H1 (cell line): ENCODE measurements at regions not wholly inside any gene's neighbourhood (a gene's known extent, or its start where the extent isn't known, plus 50 kb on each side); places are given as distances from the start of the nearest gene placed in this dataset.

Experiments used
- CTCF ChIA-PET: fragments of 300-600 bp; sonication (Branson Sonifier 250); formaldehyde crosslinking; loops from one replicate; lab custom pipeline; 2021; ENCODE audit not compliant: partially characterized antibody; lab: Charles Lee
- POLR2A ChIA-PET: fragments of 300-600 bp; sonication (Branson Sonifier 250); formaldehyde crosslinking; loops from one replicate; lab custom pipeline; 2021; ENCODE audit warnings: inconsistent platforms; ENCODE audit not compliant: partially characterized antibody; lab: Charles Lee
- DNase-seq, 2 experiments: peaks; one replicate each; pipeline versions ENCODE4 v3.0.0 to v3.0.0-alpha.2; 2010 to 2022; ENCODE audit warnings: low spot score in 2 of 2, low read depth in 1 of 2, mixed read lengths in 1 of 2
- FAIRE-seq: peaks from 2 replicates; lab custom pipeline; 2011; peaks lifted over from hg19 to GRCh38; lab: Jason Lieb, UNC
- H2AFZ ChIP-seq: 2 replicates; pipeline ENCODE4 v1.8.1; 2012; ENCODE audit warnings: low read length, inconsistent platforms
- H2AK5ac ChIP-seq: 2 replicates; pipeline ENCODE4 v1.6.1; 2013; ENCODE audit warnings: low read depth, low read length
- H2BK120ac ChIP-seq: replicated peaks from 2 replicates; pipeline ENCODE3; 2013; ENCODE audit warnings: low read depth, low read length, inconsistent platforms
- H2BK12ac ChIP-seq: 2 replicates; pipeline ENCODE4 v1.6.1; 2013; ENCODE audit warnings: low read depth, low read length
- H2BK15ac ChIP-seq: 2 replicates; pipeline ENCODE4 v1.6.1; 2013; ENCODE audit warnings: low read length
- H2BK20ac ChIP-seq: 2 replicates; pipeline ENCODE4 v1.6.1; 2013; ENCODE audit warnings: low read length
- H2BK5ac ChIP-seq: 2 replicates; pipeline ENCODE4 v1.6.1; 2013; ENCODE audit warnings: low read depth, low read length
- H3K14ac ChIP-seq: 2 replicates; pipeline ENCODE4 v1.6.1; 2013; ENCODE audit warnings: inconsistent platforms; ENCODE audit not compliant: insufficient read length
- H3K18ac ChIP-seq: 2 replicates; pipeline ENCODE4 v1.6.1; 2013; ENCODE audit warnings: low read length; ENCODE audit errors: extremely low read depth
- H3K23ac ChIP-seq: 2 replicates; pipeline ENCODE4 v1.6.1; 2013; ENCODE audit warnings: inconsistent platforms; ENCODE audit not compliant: insufficient read length
- H3K23me2 ChIP-seq: 2 replicates; pipeline ENCODE4 v1.6.1; 2013; ENCODE audit warnings: low read depth, low read length
- H3K27ac ChIP-seq: 2 replicates; pipeline ENCODE4 v1.6.1; 2011; ENCODE audit warnings: low read depth, low read length, inconsistent platforms
- H3K27me3 ChIP-seq, 4 experiments: replicated peaks in 1 of 4; 1 replicate in 1 of 4; 2 replicates in 3 of 4; pipeline versions ENCODE4 v1.6.1 to v1.8.1; 2011 to 2013; ENCODE audit warnings: low read length in 3 of 4, mild to moderate bottlenecking in 3 of 4, inconsistent platforms in 2 of 4, mixed read lengths in 2 of 4, moderate library complexity in 1 of 4; ENCODE audit not compliant: control insufficient read depth in 3 of 4, insufficient read depth in 3 of 4; ENCODE audit errors: extremely low read depth in 1 of 4
- H3K36me3 ChIP-seq, 4 experiments: 2 replicates each; pipeline versions ENCODE4 v1.6.1 to v1.8.1; 2011 to 2013; ENCODE audit warnings: mild to moderate bottlenecking in 4 of 4, low read length in 3 of 4, moderate library complexity in 2 of 4, control low read depth in 1 of 4, inconsistent platforms in 1 of 4; ENCODE audit not compliant: insufficient read depth in 4 of 4, control insufficient read depth in 2 of 4
- H3K4ac ChIP-seq: replicated peaks from 2 replicates; pipeline ENCODE3; 2013; ENCODE audit warnings: low read length, low read depth, mixed read lengths, inconsistent platforms; ENCODE audit not compliant: insufficient read length
- H3K4me1 ChIP-seq, 4 experiments: replicated peaks in 1 of 4; 1 replicate in 1 of 4; 2 replicates in 3 of 4; pipeline versions ENCODE4 v1.6.1 to v1.8.1; 2011 to 2013; ENCODE audit warnings: low read length in 3 of 4, inconsistent platforms in 2 of 4, mixed read lengths in 1 of 4; ENCODE audit not compliant: insufficient read depth in 4 of 4, control insufficient read depth in 3 of 4
- H3K4me2 ChIP-seq, 2 experiments: 2 replicates each; pipeline versions ENCODE4 v1.6.1 to v1.8.1; 2011 to 2013; ENCODE audit warnings: low read depth in 2 of 2, low read length in 2 of 2, control low read depth in 1 of 2, inconsistent platforms in 1 of 2, mild to moderate bottlenecking in 1 of 2; ENCODE audit not compliant: insufficient read depth in 1 of 2
- H3K4me3 ChIP-seq, 4 experiments: fragments of 200-600, 300-600 bp in 1 of 4; sonication (generic), shearing (Covaris generic), sonication (Bioruptor Twin) in 1 of 4; 2 replicates each; pipeline versions ENCODE4 v1.5.1 to v1.8.1; 2011 to 2016; ENCODE audit warnings: low read length in 4 of 4, low read depth in 3 of 4, control low read depth in 2 of 4, inconsistent platforms in 2 of 4, mild to moderate bottlenecking in 2 of 4, mixed read lengths in 1 of 4, moderate library complexity in 1 of 4; ENCODE audit not compliant: insufficient read depth in 2 of 4; ENCODE audit errors: extremely low read depth in 1 of 4
- H3K56ac ChIP-seq: replicated peaks from 2 replicates; pipeline ENCODE3; 2013; ENCODE audit warnings: low read depth, mild to moderate bottlenecking, mixed read lengths, low read length, inconsistent platforms; ENCODE audit not compliant: insufficient read length
- H3K79me1 ChIP-seq: 2 replicates; pipeline ENCODE4 v1.6.1; 2013; ENCODE audit warnings: low read depth, low read length, control low read depth
- H3K79me2 ChIP-seq, 2 experiments: 2 replicates each; pipeline versions ENCODE4 v1.6.1 to v1.8.1; 2012 to 2013; ENCODE audit warnings: low read length in 2 of 2, mild to moderate bottlenecking in 2 of 2, inconsistent platforms in 1 of 2; ENCODE audit not compliant: insufficient read depth in 2 of 2, control insufficient read depth in 1 of 2
- H3K9ac ChIP-seq, 4 experiments: replicated peaks in 1 of 4; 1 replicate in 1 of 4; 2 replicates in 3 of 4; pipeline versions ENCODE4 v1.6.1 to v1.8.1; 2011 to 2013; ENCODE audit warnings: low read depth in 3 of 4, low read length in 3 of 4, control low read depth in 2 of 4, mild to moderate bottlenecking in 2 of 4, moderate library complexity in 2 of 4, inconsistent platforms in 1 of 4; ENCODE audit errors: extremely low read depth in 1 of 4
- H3K9me3 ChIP-seq, 2 experiments: 2 replicates each; pipeline versions ENCODE4 v1.6.1 to v1.8.1; 2012 to 2013; ENCODE audit warnings: mild to moderate bottlenecking in 2 of 2, moderate library complexity in 2 of 2, control low read depth in 1 of 2, inconsistent platforms in 1 of 2, low read depth in 1 of 2, low read length in 1 of 2, mixed read lengths in 1 of 2; ENCODE audit not compliant: insufficient read depth in 2 of 2
- H4K20me1 ChIP-seq, 2 experiments: replicated peaks in 1 of 2; 2 replicates each; pipeline versions ENCODE3 to v1.8.1; 2011 to 2013; ENCODE audit warnings: inconsistent platforms in 2 of 2, low read length in 2 of 2, mild to moderate bottlenecking in 1 of 2; ENCODE audit not compliant: insufficient read depth in 2 of 2, control insufficient read depth in 1 of 2
- H4K5ac ChIP-seq: 2 replicates; pipeline ENCODE4 v1.6.1; 2013; ENCODE audit warnings: low read length, low read depth, mixed read lengths, inconsistent platforms; ENCODE audit not compliant: insufficient read length
- H4K8ac ChIP-seq: 2 replicates; pipeline ENCODE4 v1.8.0; 2013; ENCODE audit warnings: mild to moderate bottlenecking, moderate library complexity, low read length, inconsistent platforms; ENCODE audit not compliant: insufficient read depth; ENCODE audit errors: extremely low read depth
- H4K91ac ChIP-seq: replicated peaks from 2 replicates; pipeline ENCODE3; 2013; ENCODE audit warnings: low read length, mixed read lengths, inconsistent platforms; ENCODE audit not compliant: insufficient read length
- ASH2L ChIP-seq: fragments of 200-600, 300-600 bp; sonication (generic); IDR thresholded peaks from one replicate; pipeline ENCODE4 v1.7.1; 2017; ENCODE audit warnings: low read length
- BACH1 ChIP-seq: IDR thresholded peaks from 2 replicates; pipeline ENCODE4 v1.6.1; 2012; ENCODE audit warnings: low read length, improper control_type of control experiment
- BRCA1 ChIP-seq: IDR thresholded peaks from 2 replicates; pipeline ENCODE4 v1.6.1; 2012; ENCODE audit warnings: low read depth, low read length, improper control_type of control experiment
- CTBP2 ChIP-seq: IDR thresholded peaks from 2 replicates; pipeline ENCODE4 v1.7.0; 2011; ENCODE audit warnings: borderline replicate concordance, mild to moderate bottlenecking, moderate library complexity, mixed read lengths, low read length; ENCODE audit not compliant: insufficient read depth, insufficient read length
- KDM1A ChIP-seq: fragments of 200-600, 300-600 bp; sonication (generic); IDR thresholded peaks from 2 replicates; pipeline ENCODE4 v1.7.1; 2016; ENCODE audit warnings: mild to moderate bottlenecking, low read length, borderline replicate concordance
- KDM5A ChIP-seq: fragments of 200-600 bp; IDR thresholded peaks from 2 replicates; pipeline ENCODE4 v1.7.1; 2012; ENCODE audit warnings: mild to moderate bottlenecking, low read length, inconsistent platforms, mixed read lengths
- NANOG ChIP-seq: IDR thresholded peaks from 2 replicates; pipeline ENCODE4 v1.6.1; 2011; ENCODE audit warnings: low read length, low read depth, mild to moderate bottlenecking, inconsistent platforms; ENCODE audit not compliant: insufficient read depth, poor library complexity, severe bottlenecking
- SP1 ChIP-seq: IDR thresholded peaks from 2 replicates; pipeline ENCODE4 v1.6.1; 2011; ENCODE audit warnings: low read depth, low read length
- TAF7 ChIP-seq: optimal IDR thresholded peaks from 2 replicates; pipeline ENCODE3; 2011; ENCODE audit warnings: low read depth, mild to moderate bottlenecking, inconsistent platforms, low read length, moderate library complexity, borderline replicate concordance
- TEAD4 ChIP-seq: IDR thresholded peaks from 2 replicates; pipeline ENCODE4 v1.6.1; 2012; ENCODE audit warnings: low read depth, low read length, inconsistent platforms, mixed read lengths
- WGBS, 2 experiments: shearing (Covaris generic) in 1 of 2; methylation state at CpG; one replicate each; pipeline versions ENCODE4 v1.1.6 to v1.1.7; 2013 to 2015; ENCODE audit warnings: low lambda C conversion rate in 2 of 2, mixed read lengths in 2 of 2, inconsistent platforms in 1 of 2, low coverage in 1 of 2, missing lambda C conversion rate in 1 of 2; ENCODE audit not compliant: insufficient replicate concordance in 2 of 2, insufficient coverage in 1 of 2, insufficient read length in 1 of 2; ENCODE audit errors: extremely low coverage in 1 of 2, missing lambda C conversion rate in 1 of 2; 5-methylcytosine and 5-hydroxymethylcytosine counted together
- TF ChIP-seq, protein P1 (sequence below): IDR thresholded peaks from 2 replicates; pipeline ENCODE4 v1.6.1; 2011; ENCODE audit warnings: low read length, improper control_type of control experiment
- TF ChIP-seq, protein P2 (sequence below): IDR thresholded peaks from 2 replicates; pipeline ENCODE4 v1.6.1; 2012; ENCODE audit warnings: low read length, inconsistent platforms

DNA sequence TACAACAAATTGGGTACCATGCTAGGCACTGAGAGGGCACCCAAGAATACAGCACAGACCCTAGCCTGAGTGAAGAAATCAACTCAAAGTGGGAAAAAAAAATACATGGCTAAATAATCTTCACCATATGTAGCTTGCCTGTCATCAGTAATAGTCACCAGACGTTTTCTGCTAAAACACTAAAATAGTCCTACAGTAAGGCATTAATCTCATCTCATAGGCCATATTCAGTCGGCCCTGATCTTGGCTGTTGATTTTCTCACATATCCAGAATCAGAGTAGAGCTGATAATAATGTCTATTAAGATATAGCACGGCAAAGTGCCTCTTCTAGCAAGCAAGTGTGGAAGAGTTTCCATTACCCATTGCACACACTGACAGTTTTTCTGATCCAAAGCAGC is 322.1 kb upstream of the SLC30A5 start:
- Histone ChIP-seq H3K27ac (no peak overlapping the region), H4K20me1 (no peaks in the 10 kb centered on the region), H2AK5ac (no peak overlapping the region), H3K9ac (no peak overlapping the region), H3K56ac (no peak overlapping the region), H3K23ac (no peak overlapping the region), H3K4ac (no peak overlapping the region), H3K79me1 (no peaks in the 10 kb centered on the region), H4K91ac (no peak overlapping the region), H2AFZ (no peak overlapping the region), H2BK15ac (no peak overlapping the region), H4K8ac (no peak overlapping the region), H2BK12ac (no peak overlapping the region), H2BK20ac (no peak overlapping the region), H3K4me2 (no peak overlapping the region), H3K14ac (no peak overlapping the region), H3K4me1 (no peaks in the 10 kb centered on the region), H3K23me2 (no peaks in the 10 kb centered on the region), H3K9me3 (no peaks in the 10 kb centered on the region), H2BK5ac (no peak overlapping the region), H4K5ac (no peak overlapping the region), H3K18ac (no peak overlapping the region), H3K4me3 (no peak overlapping the region), H3K36me3 (no peaks in the 10 kb centered on the region), H3K79me2 (no peaks in the 10 kb centered on the region), H2BK120ac (no peak overlapping the region), H3K27me3 (no peaks in the 10 kb centered on the region; a peak in 1 of 7 replicates)
- no peak for FAIRE-seq
- POLR2A ChIA-PET: no interaction called here
- TF ChIP-seq KDM1A (no peak), BACH1 (no peak), BRCA1 (no peak), SP1 (no peak), CTBP2 (no peak), ASH2L (no peak), NANOG (no peak), TAF7 (no peak), TEAD4 (no peak), KDM5A (no peak)
- TF ChIP-seq, protein P1, sequence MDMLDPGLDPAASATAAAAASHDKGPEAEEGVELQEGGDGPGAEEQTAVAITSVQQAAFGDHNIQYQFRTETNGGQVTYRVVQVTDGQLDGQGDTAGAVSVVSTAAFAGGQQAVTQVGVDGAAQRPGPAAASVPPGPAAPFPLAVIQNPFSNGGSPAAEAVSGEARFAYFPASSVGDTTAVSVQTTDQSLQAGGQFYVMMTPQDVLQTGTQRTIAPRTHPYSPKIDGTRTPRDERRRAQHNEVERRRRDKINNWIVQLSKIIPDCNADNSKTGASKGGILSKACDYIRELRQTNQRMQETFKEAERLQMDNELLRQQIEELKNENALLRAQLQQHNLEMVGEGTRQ: no peak
- TF ChIP-seq, protein P2, sequence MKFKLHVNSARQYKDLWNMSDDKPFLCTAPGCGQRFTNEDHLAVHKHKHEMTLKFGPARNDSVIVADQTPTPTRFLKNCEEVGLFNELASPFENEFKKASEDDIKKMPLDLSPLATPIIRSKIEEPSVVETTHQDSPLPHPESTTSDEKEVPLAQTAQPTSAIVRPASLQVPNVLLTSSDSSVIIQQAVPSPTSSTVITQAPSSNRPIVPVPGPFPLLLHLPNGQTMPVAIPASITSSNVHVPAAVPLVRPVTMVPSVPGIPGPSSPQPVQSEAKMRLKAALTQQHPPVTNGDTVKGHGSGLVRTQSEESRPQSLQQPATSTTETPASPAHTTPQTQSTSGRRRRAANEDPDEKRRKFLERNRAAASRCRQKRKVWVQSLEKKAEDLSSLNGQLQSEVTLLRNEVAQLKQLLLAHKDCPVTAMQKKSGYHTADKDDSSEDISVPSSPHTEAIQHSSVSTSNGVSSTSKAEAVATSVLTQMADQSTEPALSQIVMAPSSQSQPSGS: no peak
- CTCF ChIA-PET: interaction anchor here (1.1 kb wide), 1 partner anchor 191 kb away, joined by 4 read pairs; no protein-coding TSS in a partner anchor
- 93% methylated on average over 3 of the region's 3 CpGs; no CpG with 5 or more reads in 1 of the 2 experiments for WGBS, 2 experiments
- DNase-seq: no peak
